ENCODE measurements at regions not wholly inside any gene's neighbourhood (a gene's known extent, or its start where the extent isn't known, plus 50 kb on each side); places are given as distances from the start of the nearest gene placed in this dataset.

DNA sequence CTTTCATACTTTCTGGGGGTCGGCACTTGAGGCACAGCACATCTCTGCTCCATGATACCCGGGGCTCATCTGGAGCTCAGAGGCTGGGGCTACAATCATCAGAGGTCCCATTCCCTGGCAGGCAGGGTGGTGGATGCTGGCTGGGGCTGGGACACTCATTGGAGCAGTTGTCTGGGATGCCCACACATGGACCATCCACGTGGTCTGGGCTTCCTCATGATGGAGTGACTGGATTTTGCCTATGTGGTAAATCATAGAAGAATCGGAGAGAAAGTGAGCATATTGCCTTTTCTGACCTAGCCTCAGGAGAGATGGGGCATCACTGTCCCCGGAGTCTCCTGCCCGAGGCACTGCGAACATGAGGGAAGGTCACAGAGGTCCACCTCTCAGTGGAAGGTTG is 91.4 kb upstream of the IRS2 start:
- Histone ChIP-seq H3K4me3 (ENCODE audit: low read depth, low read length) (no peak overlapping the region), H3K27me3 (ENCODE audit: insufficient read depth, low read depth, severe bottlenecking) (no peaks in the 10 kb centered on the region), H3K9me3 (ENCODE audit: severe bottlenecking) (no peaks in the 10 kb centered on the region), H3K36me3 (no peaks in the 10 kb centered on the region), H3K27ac (no peak overlapping the region)
- no peak for TF ChIP-seq CTCF (IDR thresholded peaks at IDR 0.05; ENCODE audit: low read depth, low read length)
- DNase-seq = no peak

- Histone ChIP-seq H3K4me3 (ENCODE audit: low read depth, low read length) (no peak overlapping the region), H3K9me3 (ENCODE audit: severe bottlenecking) (no peaks in the 10 kb centered on the region), H3K27ac (no peak overlapping the region), H3K36me3 (no peaks in the 10 kb centered on the region), H3K27me3 (ENCODE audit: insufficient read depth, low read depth, severe bottlenecking) (no peaks in the 10 kb centered on the region)
- no peak for TF ChIP-seq CTCF (IDR thresholded peaks at IDR 0.05; ENCODE audit: low read depth, low read length)
- no peak for DNase-seq
Observed at GRCh38 chr13:109875746-109876145, 89.4 kb upstream of the IRS2 start.

DNA sequence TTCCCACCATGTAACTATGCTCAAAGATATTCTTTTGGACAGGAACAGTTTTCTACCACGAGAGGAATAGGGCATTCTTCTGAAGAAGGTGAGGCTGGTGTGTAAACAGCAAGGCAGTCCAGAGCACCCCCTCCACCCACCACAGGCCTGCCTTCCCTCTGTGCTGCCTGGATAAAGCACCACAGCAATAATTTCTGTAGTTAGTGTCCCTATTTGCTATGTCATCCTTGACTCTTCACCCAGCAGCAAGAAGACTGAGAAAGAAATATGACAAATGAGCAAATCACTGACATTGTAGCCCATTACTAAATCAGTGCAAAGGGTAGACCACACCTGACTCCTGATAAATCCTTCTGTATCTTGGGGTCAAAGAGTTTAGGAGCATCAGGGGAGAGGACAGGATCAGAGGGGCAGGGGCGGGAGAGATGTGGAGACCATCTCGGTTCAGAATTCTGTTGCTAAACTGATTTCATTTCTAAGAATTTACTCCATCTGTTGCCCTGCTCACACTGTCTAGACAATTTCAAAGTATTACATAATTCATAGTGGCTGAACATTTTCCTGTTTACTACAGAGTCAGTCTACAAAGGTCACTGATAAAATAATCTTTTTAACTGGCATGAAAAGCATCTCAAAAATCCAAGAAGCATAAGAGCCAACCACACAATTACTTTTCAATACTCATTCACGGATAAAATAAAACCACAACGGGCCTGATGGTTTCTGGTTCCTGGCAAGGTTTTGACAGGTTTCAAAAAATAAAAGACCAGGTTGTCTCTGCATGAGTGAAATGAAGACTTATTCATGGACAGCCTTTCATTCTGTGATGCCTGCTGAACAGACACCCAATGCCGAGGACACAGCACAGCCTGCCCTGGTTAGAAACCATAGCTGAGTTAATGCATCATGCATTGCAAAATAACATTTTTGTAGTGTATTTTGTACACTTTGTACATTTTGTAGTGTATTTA is 88.4 kb upstream of the IRS2 start:
- no peaks in the 10 kb centered on the region for H3K9me3 ChIP-seq (ENCODE audit: severe bottlenecking)
- no peak overlapping the region for H3K27ac ChIP-seq
- no peak for TF ChIP-seq CTCF (IDR thresholded peaks at IDR 0.05; ENCODE audit: low read depth, low read length)
- no peak overlapping the region for H3K4me3 ChIP-seq (ENCODE audit: low read depth, low read length)
- no peak for DNase-seq
- H3K27me3 ChIP-seq (ENCODE audit: insufficient read depth, low read depth, severe bottlenecking) = no peaks in the 10 kb centered on the region
- no peaks in the 10 kb centered on the region for H3K36me3 ChIP-seq

DNA sequence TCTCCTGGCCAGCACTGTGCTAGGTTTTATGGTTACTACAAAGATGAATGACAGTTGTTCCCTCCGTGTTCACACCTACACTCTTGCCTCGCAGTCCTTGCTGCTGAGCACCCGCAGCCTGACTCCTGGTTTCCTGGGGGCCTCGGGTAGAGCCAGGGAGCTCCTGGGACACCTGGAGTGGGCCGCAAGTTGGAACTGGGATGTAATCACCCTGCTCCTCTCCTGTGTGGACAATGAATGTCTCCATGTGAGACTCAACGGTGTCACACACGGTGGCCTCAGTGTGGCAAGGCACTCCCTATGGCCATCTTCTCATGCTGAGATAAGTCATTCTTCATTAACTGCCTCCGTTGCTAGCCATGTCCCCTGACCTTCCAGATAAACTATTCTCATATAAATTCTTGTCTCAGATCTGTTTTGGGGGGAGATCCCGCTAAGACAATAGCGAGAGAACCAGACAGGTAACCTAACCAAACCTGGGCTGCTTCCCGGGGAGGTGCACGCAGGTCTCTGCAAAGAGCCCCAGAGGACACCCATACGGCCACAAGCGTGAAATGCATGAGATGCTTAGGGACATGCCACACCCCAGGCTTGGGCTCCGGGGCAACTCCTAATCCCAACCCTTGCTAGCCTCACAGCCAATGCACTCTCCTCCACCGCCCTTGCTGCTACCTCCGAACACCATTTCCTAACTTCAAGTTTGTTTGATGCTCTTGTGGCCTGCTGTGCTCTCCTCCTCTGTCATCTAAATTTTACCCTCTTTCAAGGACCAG is 87.2 kb upstream of the IRS2 start:
- no peak for DNase-seq
- no peaks in the 10 kb centered on the region for H3K9me3 ChIP-seq (ENCODE audit: severe bottlenecking)
- TF ChIP-seq CTCF (IDR thresholded peaks at IDR 0.05; ENCODE audit: low read depth, low read length) = no peak
- no peak overlapping the region for H3K4me3 ChIP-seq (ENCODE audit: low read depth, low read length)
- H3K27me3 ChIP-seq (ENCODE audit: insufficient read depth, low read depth, severe bottlenecking) = no peaks in the 10 kb centered on the region
- H3K36me3 ChIP-seq = no peaks in the 10 kb centered on the region
- H3K27ac ChIP-seq = no peak overlapping the region

- DNase-seq = no peak
- no peaks in the 10 kb centered on the region for H3K9me3 ChIP-seq (ENCODE audit: severe bottlenecking)
- H3K4me3 ChIP-seq (ENCODE audit: low read depth, low read length) = no peak overlapping the region
- H3K36me3 ChIP-seq = no peaks in the 10 kb centered on the region
- H3K27ac ChIP-seq = no peak overlapping the region
- TF ChIP-seq CTCF (IDR thresholded peaks at IDR 0.05; ENCODE audit: low read depth, low read length) = no peak
- no peaks in the 10 kb centered on the region for H3K27me3 ChIP-seq (ENCODE audit: insufficient read depth, low read depth, severe bottlenecking)
Observed at GRCh38 chr13:109872864-109873263, 86.5 kb upstream of the IRS2 start.

Data from WERI-Rb-1 (cell line).